Hippocampal formation (tissue), 2 donors: ENCODE measurements at regions not wholly inside any gene's neighbourhood (a gene's known extent, or its start where the extent isn't known, plus 50 kb on each side); places are given as distances from the start of the nearest gene placed in this dataset.
"Not testable (repeated sequence)": the region's sequence is repeated elsewhere in the genome, so short reads cannot be mapped to it uniquely, and the experiment has no call there.

ENCODE experiments used
- DNase-seq, 2 donors: peaks; one replicate each; lab custom pipeline; 2025; lab: John Stamatoyannopoulos, UW

DNA sequence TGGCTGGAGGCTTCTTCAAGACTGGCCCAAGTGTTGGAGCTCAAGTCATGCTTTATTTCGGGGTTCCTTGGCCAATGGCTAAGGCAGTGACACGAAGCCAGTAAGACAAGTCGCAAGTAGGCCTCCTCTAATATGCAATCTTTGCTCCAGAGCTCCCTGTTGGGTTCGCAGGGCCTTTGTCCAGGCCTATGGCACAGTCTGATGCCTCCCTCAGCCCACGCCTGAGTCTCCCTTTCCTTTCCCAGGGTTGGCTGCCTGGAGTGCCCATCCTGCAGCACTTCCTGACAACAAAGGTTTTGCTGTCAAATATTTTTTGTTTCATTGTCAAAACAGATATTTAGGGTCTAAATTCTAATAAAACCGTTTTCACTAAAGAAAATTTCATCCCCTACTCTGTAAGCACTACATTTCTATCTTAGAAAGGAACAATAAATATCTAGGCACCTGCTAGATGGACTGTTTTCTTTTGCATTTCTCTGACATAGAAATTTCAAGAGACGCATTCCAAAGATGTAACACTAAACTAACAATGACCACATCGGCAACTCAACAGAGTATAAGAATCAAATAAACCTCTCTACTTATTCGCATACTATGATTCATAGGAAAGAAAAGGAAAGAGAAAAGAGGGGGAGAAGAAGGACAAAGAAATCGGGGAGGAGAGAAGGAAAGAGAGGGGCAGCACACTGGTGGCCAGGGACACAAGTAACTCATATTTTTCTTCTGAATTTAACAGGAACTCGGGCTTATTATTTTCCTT, 393.1 kb upstream of the ATP11B start:
- DNase-seq = no peak

- DNase-seq = no peak
These were observed 392.5 kb upstream of the ATP11B start for GRCh38 chr3:182400838-182401237.

DNA sequence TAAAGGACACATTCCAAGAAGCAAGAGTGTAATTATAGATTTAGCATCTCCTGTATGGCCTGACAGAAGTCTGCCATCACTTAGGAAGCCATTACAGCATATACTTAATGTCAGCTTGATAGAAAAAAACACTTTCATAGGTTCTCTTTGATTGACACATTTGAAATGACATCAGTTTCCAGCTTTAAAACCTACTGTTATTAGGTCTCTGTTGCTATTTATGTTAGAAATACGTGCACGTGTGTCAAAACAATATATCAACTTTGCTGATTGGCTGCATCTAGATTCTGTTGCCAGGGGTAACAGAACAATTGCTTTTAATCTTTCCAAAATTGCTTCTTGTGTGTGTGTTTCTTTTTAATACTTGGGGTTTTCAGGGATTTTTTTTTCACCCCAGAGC, 389.3 kb upstream of the ATP11B start:
- no peak for DNase-seq

- DNase-seq = no peak
These were observed 387.5 kb upstream of the ATP11B start for GRCh38 chr3:182405759-182406158.

DNA sequence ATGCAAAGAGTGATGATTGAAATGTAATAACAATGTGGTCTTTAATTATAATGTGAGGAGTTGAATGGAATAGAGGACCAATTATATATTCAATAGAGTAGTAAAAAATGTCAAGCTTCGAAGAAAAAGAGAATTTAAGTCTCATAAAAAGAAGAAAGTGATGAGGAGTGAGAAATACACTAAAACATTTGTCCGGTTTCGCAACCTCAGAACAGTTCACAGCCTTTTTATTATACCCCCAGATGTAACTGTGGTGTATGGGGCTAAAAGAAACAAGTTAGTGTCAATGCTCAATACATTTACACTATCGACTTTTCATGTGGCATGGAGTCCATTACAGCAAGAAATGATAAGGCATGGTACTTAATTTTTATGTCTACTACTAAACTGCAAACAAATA, 386.5 kb upstream of the ATP11B start:
- DNase-seq = no peak

DNA sequence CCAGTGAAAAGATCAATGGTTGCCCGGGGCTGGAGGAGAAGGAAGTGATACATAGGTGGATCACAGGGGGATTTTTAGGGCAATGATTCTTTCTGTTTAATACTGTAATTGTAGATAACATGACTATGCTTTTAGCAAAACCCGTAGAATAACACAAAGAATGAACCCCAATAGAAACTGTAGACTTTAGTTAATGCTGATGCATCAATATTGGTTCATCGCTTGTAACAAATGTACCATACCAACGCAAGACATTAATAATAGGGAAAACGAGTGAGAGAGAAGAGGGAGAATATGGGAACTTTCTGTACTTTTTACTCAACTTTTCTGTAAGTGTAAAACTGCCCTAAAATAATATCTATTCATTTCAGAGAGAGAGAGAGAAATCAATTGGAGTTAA, 383.3 kb upstream of the ATP11B start:
- DNase-seq = no peak

GRCh38 chr3:182412066-182412465, 381.2 kb upstream of the ATP11B start:
- DNase-seq = no peak

DNA sequence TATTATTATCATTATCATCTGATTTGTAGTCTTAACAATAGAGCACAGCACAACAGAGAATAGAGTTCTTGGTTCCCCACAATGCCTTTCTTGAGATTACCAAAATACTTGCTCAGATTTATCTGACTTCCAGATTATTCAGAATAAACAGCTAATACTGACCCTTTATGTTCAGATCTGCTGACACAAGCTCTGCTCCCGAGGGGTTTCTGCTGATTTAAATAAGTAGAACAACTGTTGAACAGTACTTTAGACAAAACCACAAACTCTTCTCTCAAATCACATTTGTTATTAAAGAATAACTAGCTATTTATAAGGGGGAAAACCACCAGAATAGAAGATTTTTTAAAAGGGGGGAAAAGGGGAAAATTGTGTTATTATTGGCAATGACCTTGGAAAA, 380.2 kb upstream of the ATP11B start:
- DNase-seq = no peak

- DNase-seq = no peak
These were observed 379.6 kb upstream of the ATP11B start for GRCh38 chr3:182413682-182414081.

DNA sequence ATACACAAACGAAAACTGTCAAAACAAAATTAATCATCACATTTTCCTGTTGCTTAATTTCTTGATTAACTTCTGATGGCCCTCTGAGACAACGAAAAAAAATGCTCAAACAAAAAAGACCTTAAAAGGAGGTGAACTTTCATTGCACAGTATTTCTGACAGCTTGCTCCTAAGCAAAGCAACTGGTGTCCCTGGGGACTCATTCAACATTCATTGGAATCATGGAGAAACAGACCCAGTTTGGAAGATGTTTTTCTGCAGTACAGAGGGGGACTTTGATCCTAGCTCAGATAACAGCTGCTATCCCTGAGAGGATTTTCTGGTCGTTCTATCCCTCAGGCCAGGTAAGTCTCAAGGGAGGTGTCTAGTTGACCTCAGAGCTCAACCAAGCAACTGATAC, 378.7 kb upstream of the ATP11B start:
- DNase-seq = no peak

DNA sequence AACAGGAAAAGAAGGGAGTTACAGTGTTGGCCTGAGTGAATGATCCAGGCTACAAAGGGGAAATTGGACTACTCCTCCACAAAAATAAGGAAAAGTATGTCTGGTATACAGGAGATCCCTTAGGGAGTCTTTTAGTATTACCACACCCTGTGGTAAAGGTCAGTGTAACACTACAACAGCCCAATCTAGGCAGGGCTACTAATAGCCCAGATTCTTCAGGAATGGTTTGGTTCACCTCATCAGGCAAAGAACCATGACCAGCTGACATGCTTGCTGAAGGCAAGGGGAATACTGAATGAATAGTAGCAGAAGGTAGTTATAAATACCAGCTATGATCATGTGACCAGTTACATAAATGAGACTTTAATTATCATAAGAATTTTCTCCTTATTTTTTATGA, 372.6 kb upstream of the ATP11B start:
- no peak for DNase-seq

- no peak for DNase-seq
These were observed 369.3 kb upstream of the ATP11B start for GRCh38 chr3:182424006-182424405.

- not testable (repeated sequence) for DNase-seq
These were observed 367.2 kb upstream of the ATP11B start for GRCh38 chr3:182425926-182426718.

- DNase-seq = not testable (repeated sequence)
These were observed 361.3 kb upstream of the ATP11B start for GRCh38 chr3:182431972-182432371.

DNA sequence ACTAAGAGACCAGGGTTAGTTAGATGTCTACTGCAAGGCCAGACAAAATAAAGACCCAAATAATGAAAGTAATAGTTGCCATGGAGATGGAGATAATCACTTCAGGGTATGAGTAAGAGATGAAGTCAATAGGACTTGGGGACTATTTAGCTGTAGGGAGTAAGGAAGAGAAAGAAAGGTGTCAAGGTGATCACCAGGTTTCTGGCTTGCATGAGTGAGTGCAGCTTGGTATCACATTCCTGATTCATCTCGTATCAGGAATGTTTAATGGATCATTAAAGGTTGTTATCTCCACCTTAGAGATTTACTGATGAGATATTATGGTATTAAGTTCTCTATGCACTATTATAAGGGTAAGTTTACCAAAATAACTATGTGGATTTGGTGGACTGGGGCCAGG, 357.4 kb upstream of the ATP11B start:
- DNase-seq = no peak

GRCh38 chr3:182436547-182436946, 356.8 kb upstream of the ATP11B start:
- DNase-seq = no peak

DNA sequence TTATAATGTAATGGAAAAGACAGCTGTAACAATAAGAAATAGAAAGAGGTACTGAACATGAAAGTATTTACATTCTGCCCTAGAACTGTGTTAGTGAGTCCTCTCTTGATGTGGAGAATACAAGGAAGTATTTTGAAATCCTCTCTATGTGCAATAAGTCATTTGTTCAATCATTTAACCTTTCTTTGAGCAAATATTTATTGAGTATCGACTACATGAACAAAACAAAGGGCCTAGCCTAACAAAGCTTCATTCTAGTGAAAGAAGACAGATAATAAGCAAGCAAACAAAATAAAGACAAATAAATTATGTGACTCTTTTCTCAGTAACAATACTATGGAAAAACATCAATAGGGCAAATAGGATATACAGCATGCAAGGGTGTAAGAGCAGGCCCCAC, 354.9 kb upstream of the ATP11B start:
- no peak for DNase-seq

GRCh38 chr3:182440101-182440500, 353.2 kb upstream of the ATP11B start:
- no peak for DNase-seq

GRCh38 chr3:182445576-182445975, 347.7 kb upstream of the ATP11B start:
- no peak for DNase-seq

GRCh38 chr3:182450942-182451787, 342.1 kb upstream of the ATP11B start:
- DNase-seq = no peak

DNA sequence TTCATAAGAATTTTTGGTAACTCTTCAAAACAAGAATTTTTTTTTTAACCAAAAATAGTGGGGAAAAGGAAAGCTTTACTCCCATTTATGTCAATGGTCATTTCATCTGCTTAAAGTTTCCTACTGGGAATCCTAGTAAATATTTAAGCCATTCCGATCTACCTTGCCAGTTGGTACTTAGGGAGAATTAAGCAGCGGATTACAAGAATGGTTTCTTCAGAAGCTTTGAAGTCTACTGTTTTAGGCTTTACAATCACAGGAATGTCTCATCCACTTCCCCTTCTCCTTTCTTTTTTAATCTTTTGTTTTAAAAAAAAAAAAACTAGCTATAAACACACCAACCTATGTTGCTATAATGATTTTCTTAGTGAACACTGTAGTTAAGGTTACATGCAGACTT, 341.4 kb upstream of the ATP11B start:
- no peak for DNase-seq

- no peak for DNase-seq
These were observed 338.3 kb upstream of the ATP11B start for GRCh38 chr3:182455011-182455410.

DNA sequence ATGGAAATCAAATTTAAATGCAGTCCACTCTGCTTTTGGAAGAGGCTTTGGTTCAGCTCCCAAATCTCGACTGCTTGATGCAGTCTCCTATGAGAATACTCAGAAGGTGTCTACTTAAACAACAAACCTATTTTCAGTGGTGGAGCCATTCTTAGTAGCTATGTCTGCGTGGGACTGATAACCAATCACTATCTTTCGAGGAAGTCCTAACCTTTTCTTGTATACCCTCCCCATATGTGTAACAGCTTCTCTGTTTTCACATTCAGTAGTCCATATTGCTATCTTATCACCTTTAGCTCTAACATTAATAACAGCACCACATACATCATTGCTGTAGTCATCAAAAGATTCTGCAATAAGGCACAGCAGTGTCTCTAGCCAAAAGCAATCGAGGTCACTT, 333.0 kb upstream of the ATP11B start:
- DNase-seq = no peak
